Astrocyte of the cerebellum (primary cell): ENCODE measurements at regions not wholly inside any gene's neighbourhood (a gene's known extent, or its start where the extent isn't known, plus 50 kb on each side); places are given as distances from the start of the nearest gene placed in this dataset.
"Not testable (repeated sequence)": the region's sequence is repeated elsewhere in the genome, so short reads cannot be mapped to it uniquely, and the experiment has no call there.

Experiments used
- DNase-seq: peaks from one replicate; pipeline ENCODE4 v3.0.0-alpha.2; 2011; ENCODE audit warnings: low read depth
- H3K4me3 ChIP-seq: 2 replicates; pipeline ENCODE4 v1.5.1; 2011; ENCODE audit warnings: mild to moderate bottlenecking, low read depth, low read length, moderate library complexity
- in situ Hi-C: cut with HindIII; loops from 2 replicates; pipeline ENCODE4 v1.10.0; 2017; ENCODE audit warnings: low sequenced_read_pairs
- TF ChIP-seq, protein P1 (sequence below): IDR thresholded peaks from 2 replicates; pipeline ENCODE4 v1.5.1; 2012; ENCODE audit warnings: low read length, low read depth, moderate library complexity, mild to moderate bottlenecking; ENCODE audit errors: missing control alignments

DNA sequence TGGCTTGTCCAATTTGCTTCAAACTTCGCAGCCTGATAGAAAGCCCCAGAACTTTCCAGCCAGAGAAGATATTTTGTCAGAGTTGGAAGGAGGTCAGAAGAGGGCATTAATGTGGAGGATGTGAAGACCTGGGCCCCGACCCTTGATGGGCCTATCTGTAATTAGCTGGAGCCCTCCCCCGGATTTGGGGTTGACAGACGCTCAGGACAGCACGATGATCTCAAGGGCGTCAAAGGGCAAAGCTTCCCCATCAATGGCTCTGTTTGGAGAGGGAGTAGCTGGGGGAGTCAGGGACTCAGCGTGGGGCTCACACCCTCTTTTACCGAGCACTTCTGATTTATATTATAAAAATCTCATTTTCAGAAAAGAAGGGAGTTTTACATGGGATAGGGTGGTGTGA is 59.0 kb upstream of the PPP2R3B start:
- DNase-seq = no peak
- TF ChIP-seq, protein P1, sequence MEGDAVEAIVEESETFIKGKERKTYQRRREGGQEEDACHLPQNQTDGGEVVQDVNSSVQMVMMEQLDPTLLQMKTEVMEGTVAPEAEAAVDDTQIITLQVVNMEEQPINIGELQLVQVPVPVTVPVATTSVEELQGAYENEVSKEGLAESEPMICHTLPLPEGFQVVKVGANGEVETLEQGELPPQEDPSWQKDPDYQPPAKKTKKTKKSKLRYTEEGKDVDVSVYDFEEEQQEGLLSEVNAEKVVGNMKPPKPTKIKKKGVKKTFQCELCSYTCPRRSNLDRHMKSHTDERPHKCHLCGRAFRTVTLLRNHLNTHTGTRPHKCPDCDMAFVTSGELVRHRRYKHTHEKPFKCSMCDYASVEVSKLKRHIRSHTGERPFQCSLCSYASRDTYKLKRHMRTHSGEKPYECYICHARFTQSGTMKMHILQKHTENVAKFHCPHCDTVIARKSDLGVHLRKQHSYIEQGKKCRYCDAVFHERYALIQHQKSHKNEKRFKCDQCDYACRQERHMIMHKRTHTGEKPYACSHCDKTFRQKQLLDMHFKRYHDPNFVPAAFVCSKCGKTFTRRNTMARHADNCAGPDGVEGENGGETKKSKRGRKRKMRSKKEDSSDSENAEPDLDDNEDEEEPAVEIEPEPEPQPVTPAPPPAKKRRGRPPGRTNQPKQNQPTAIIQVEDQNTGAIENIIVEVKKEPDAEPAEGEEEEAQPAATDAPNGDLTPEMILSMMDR = no peak
- H3K4me3 ChIP-seq = no peak overlapping the region
- in situ Hi-C loops = no loop called here

DNA sequence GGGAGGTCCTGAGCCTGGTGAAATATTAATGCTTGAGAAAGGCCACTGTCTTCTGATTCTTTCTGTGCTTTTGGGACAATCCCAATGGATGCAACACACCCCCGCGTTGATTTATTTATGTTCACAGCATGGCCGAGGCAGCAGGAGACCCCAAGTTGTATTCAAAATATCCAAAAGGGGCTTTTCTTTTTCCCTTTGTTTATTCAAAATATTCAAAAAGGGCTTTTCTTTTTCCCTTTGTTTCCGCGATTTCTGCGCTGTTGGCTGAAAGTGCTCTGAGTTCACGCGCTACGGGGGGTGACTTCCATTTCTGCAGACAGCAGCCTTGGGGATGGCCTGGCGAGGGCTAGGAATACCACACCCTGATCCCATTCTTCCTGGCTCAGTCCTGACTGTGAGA is 59.5 kb upstream of the PPP2R3B start:
- TF ChIP-seq, protein P1 = no peak
- H3K4me3 ChIP-seq = no peak overlapping the region
- in situ Hi-C loops = no loop called here
- DNase-seq = no peak

DNA sequence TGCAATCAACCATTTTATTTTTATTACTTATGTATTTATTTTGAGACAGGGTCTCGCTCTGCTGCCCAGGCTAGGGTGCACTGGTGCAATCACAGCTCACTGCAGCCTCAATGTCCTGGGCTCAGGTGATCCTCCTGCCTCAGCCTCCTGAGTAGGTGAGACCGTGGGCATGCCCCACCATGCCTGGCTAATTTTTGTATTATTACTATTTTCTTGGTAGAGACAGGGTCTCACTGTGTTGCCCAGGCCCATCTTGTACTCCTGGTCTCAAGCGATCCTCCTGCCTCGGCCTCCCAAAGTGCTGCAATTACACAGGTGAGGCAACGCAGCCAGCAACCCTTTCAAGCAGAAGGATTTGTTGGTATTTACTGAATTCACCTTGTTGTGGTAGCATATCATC is 60.3 kb upstream of the PPP2R3B start:
- TF ChIP-seq, protein P1 = no peak
- no peak overlapping the region for H3K4me3 ChIP-seq
- no peak for DNase-seq
- in situ Hi-C loops = no loop called here

DNA sequence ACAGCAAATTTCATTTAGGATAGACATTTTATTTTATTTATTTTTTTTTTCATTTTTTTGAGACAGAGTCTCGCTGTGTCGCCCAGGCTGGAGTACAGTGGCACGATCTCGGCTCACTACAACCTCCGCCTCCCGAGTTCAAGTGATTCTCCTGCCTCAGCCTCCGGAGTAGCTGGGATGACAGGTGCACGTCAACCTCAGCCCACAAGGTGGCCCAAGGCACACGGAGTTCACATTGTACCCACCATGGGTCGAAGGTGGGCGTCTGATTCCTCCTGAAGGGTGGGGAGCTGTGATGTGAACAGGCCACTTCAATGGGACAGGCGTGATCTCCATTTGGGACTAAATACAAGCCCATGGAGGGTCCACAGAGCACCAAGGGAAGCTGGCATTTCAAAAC is 65.0 kb upstream of the PPP2R3B start:
- H3K4me3 ChIP-seq, DNase-seq, in situ Hi-C loops: not testable (repeated sequence)

DNA sequence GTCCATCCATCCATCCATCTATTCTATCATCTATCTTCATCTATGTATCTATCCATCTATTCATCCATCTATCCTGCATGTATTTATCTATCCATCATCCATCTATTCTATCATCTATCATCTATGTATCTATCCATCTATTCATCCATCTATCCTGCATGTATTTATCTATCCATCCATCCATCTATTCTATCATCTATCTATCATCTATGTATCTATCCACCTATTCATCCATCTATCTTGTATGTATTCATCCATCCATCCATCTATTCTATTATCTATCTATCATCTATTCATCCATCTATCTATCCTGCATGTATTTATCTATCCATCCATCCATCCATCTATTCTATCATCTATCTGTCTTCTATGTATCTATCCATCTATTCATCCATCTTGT is 65.9 kb upstream of the PPP2R3B start:
- in situ Hi-C loops = no loop called here
- no peak for DNase-seq
- H3K4me3 ChIP-seq = no peak overlapping the region
- TF ChIP-seq, protein P1 = no peak

DNA sequence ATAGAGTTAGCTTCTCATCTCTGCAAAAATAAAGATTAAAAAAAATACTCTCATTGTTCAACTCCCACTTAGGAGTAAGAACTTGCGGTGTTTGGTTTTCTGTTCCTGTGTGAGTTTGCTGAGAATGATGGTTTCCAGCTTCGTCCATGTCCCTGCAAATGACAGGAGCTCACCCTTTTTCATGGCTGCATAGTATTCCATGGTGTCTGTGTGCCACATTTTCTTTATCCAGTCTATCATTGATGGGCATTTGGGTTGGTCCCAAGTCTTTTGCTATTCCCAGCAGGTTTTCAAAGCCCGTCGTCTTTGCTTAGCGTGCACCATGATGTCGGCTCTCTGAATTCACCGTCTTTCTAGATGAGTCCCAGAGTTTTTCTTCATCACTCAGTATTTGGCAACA is 67.8 kb upstream of the PPP2R3B start:
- DNase-seq, in situ Hi-C loops, H3K4me3 ChIP-seq: not testable (repeated sequence)

DNA sequence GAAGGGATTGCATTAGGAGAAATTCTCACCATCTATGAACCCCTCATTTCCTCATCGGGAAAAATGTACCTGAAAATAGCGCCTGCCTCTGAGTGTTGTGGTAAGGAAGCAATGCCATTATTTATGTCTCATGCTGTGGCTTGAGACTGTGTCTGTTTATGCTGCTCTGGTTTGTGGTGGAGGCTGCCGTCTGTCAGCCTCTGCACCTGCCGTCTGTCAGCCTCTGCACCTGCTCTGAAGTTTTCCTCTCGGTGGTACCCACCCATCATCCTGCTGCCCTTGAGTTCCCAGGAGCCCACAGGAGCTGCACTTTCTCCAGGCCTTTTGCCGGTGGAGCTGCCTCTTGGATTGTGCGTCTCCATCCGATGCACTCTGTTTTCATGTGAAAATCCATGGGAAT is 68.5 kb upstream of the PPP2R3B start:
- H3K4me3 ChIP-seq = no peak overlapping the region
- TF ChIP-seq, protein P1 = no peak
- in situ Hi-C loops = no loop called here
- no peak for DNase-seq

DNA sequence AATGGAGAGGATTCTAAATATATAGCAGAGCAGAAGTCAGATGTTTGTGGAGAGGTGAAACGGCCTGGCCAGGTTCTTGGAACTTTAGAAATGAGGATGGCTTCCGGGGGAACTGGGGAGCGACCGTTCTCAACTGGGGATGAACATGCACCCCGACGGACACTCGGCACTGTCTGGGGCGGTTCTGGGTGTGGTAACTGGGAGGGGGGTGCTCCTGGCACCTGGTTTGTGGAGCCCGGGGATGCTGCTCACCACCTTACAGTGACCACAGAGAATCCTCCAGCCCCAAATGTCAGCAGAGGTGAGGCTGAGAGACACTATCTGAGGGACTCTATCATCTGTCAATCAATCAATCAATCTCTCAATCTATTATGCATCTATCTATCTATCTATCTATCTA is 69.0 kb upstream of the PPP2R3B start:
- in situ Hi-C loops = no loop called here

More for the DNA sequence above, 69.0 kb upstream of the PPP2R3B start:
- TF ChIP-seq, protein P1 = no peak
- no peak for DNase-seq
- H3K4me3 ChIP-seq = no peak overlapping the region
